ENCODE measurements at regions not wholly inside any gene's neighbourhood (a gene's known extent, or its start where the extent isn't known, plus 50 kb on each side); places are given as distances from the start of the nearest gene placed in this dataset.

DNA sequence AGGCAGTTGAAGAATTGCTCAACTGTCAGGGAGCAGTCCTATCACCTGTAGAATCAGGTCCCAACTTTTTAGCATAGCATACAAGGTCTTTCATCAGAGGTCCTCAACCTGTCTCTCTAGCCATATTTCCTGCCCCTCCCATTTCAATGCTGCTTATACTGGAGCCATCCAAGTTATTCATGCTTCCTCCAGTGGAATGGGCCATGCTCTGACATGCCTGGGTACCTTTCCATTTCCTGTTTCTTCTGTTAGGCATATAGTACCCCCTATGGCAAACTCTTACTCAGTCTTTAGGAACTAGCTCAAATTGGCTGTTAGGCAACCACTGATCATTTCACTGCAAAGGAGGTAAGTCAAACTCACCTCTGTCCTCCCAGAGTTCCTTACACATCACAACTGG is 51.0 kb upstream of the ABCA12 start:
- ChIA-PET RAD21 (ENCODE audit: unreplicated experiment) (no interaction called here), CTCF (no interaction called here), SMC1A (ENCODE audit: uncharacterized antibody, unreplicated experiment) (no interaction called here), POLR2A (no interaction called here)
- Histone ChIP-seq H2AFZ (ENCODE audit: control insufficient read depth, low read depth, low read length) (no peak overlapping the region), H4K20me1 (ENCODE audit: control insufficient read depth, insufficient read depth) (no peaks in the 10 kb centered on the region), H3K4me2 (ENCODE audit: control insufficient read depth, insufficient read depth) (no peak overlapping the region), H3K79me2 (ENCODE audit: control insufficient read depth, insufficient read depth, low read length) (no peaks in the 10 kb centered on the region), H3K9ac (ENCODE audit: control insufficient read depth, insufficient read depth, low read length) (no peak overlapping the region), H3K27me3 (replicated peaks in 1 of 2; ENCODE audit: control insufficient read depth in 2 of 2, insufficient read depth in 2 of 2, low read length in 1 of 2) (no peaks in the 10 kb centered on the region), H3K4me1 (ENCODE audit: control insufficient read depth, insufficient read depth, low read length) (no peaks in the 10 kb centered on the region), H3K36me3 (ENCODE audit: control insufficient read depth in 2 of 2, insufficient read depth in 2 of 2, low read length in 1 of 2) (no peaks in the 10 kb centered on the region), H3K9me3 (replicated peaks; ENCODE audit: control insufficient read depth, insufficient read depth, low read length) (no peaks in the 10 kb centered on the region; the same call in 2 of the 3 replicates), H3K4me3 (no peak overlapping the region), H3K27ac (ENCODE audit: control insufficient read depth, insufficient read depth) (no peak overlapping the region)
- in situ Hi-C loops (cut with MboI), result no loop called here
- FAIRE-seq (no peak), ATAC-seq (no peak), DNase-seq (ENCODE audit: low read depth, low spot score) (no peak)
- intact Hi-C loops (cut with micrococcal nuclease; ENCODE audit: unreplicated experiment), result no loop called here
- BruUV-seq (replicated peaks), result no TSS peak
- TF ChIP-seq GATAD2B (conservative IDR thresholded peaks at IDR 0.05; ENCODE audit: low read depth) (no peak), REST (IDR thresholded peaks at IDR 0.05; ENCODE audit: low read depth, low read length) (no peak), JUND (IDR thresholded peaks at IDR 0.05; ENCODE audit: low read depth, low read length) (no peak), SMAD1 (IDR thresholded peaks at IDR 0.05; ENCODE audit: low read depth, partially characterized antibody) (no peak), NRF1 (conservative IDR thresholded peaks at IDR 0.05; ENCODE audit: low read depth, low read length) (no peak), SIX5 (IDR thresholded peaks at IDR 0.05; ENCODE audit: low read depth, low read length, severe bottlenecking) (no peak), ZBTB40 (IDR thresholded peaks at IDR 0.05; ENCODE audit: borderline replicate concordance) (no peak), E4F1 (IDR thresholded peaks at IDR 0.05; ENCODE audit: borderline replicate concordance, partially characterized antibody) (no peak), EED (IDR thresholded peaks at IDR 0.05; ENCODE audit: low read depth) (no peak), FOS (IDR thresholded peaks at IDR 0.05; ENCODE audit: borderline replicate concordance, extremely low read depth, insufficient read length) (no peak), RUNX3 (IDR thresholded peaks at IDR 0.05; ENCODE audit: low read length) (no peak), MYB (IDR thresholded peaks at IDR 0.05; ENCODE audit: borderline replicate concordance, low read depth, low read length) (no peak), EP300 (IDR thresholded peaks at IDR 0.05; ENCODE audit: borderline replicate concordance in 1 of 2, control insufficient read depth in 1 of 2, low read depth in 2 of 2, low read length in 2 of 2) (no peak), MXI1 (IDR thresholded peaks at IDR 0.05; ENCODE audit: low read depth, low read length) (no peak), ZNF24 (IDR thresholded peaks at IDR 0.05) (no peak)
